H1 (cell line): ENCODE measurements at regions not wholly inside any gene's neighbourhood (a gene's known extent, or its start where the extent isn't known, plus 50 kb on each side); places are given as distances from the start of the nearest gene placed in this dataset.
A peak's percentile ranks its signal among the peaks of the same experiment; 100 is the strongest.

Source experiments
- CTCF ChIA-PET: fragments of 300-600 bp; sonication (Branson Sonifier 250); formaldehyde crosslinking; loops from one replicate; lab custom pipeline; 2021; ENCODE audit not compliant: partially characterized antibody; lab: Charles Lee
- POLR2A ChIA-PET: fragments of 300-600 bp; sonication (Branson Sonifier 250); formaldehyde crosslinking; loops from one replicate; lab custom pipeline; 2021; ENCODE audit warnings: inconsistent platforms; ENCODE audit not compliant: partially characterized antibody; lab: Charles Lee
- DNase-seq, 2 experiments: peaks; one replicate each; pipeline versions ENCODE4 v3.0.0 to v3.0.0-alpha.2; 2010 to 2022; ENCODE audit warnings: low spot score in 2 of 2, low read depth in 1 of 2, mixed read lengths in 1 of 2
- FAIRE-seq: peaks from 2 replicates; lab custom pipeline; 2011; peaks lifted over from hg19 to GRCh38; lab: Jason Lieb, UNC
- H2AFZ ChIP-seq: 2 replicates; pipeline ENCODE4 v1.8.1; 2012; ENCODE audit warnings: low read length, inconsistent platforms
- H2AK5ac ChIP-seq: 2 replicates; pipeline ENCODE4 v1.6.1; 2013; ENCODE audit warnings: low read depth, low read length
- H2BK120ac ChIP-seq: replicated peaks from 2 replicates; pipeline ENCODE3; 2013; ENCODE audit warnings: low read depth, low read length, inconsistent platforms
- H2BK12ac ChIP-seq: 2 replicates; pipeline ENCODE4 v1.6.1; 2013; ENCODE audit warnings: low read depth, low read length
- H2BK15ac ChIP-seq: 2 replicates; pipeline ENCODE4 v1.6.1; 2013; ENCODE audit warnings: low read length
- H2BK20ac ChIP-seq: 2 replicates; pipeline ENCODE4 v1.6.1; 2013; ENCODE audit warnings: low read length
- H2BK5ac ChIP-seq: 2 replicates; pipeline ENCODE4 v1.6.1; 2013; ENCODE audit warnings: low read depth, low read length
- H3K14ac ChIP-seq: 2 replicates; pipeline ENCODE4 v1.6.1; 2013; ENCODE audit warnings: inconsistent platforms; ENCODE audit not compliant: insufficient read length
- H3K18ac ChIP-seq: 2 replicates; pipeline ENCODE4 v1.6.1; 2013; ENCODE audit warnings: low read length; ENCODE audit errors: extremely low read depth
- H3K23ac ChIP-seq: 2 replicates; pipeline ENCODE4 v1.6.1; 2013; ENCODE audit warnings: inconsistent platforms; ENCODE audit not compliant: insufficient read length
- H3K23me2 ChIP-seq: 2 replicates; pipeline ENCODE4 v1.6.1; 2013; ENCODE audit warnings: low read depth, low read length
- H3K27ac ChIP-seq: 2 replicates; pipeline ENCODE4 v1.6.1; 2011; ENCODE audit warnings: low read depth, low read length, inconsistent platforms
- H3K27me3 ChIP-seq, 4 experiments: replicated peaks in 1 of 4; 1 replicate in 1 of 4; 2 replicates in 3 of 4; pipeline versions ENCODE4 v1.6.1 to v1.8.1; 2011 to 2013; ENCODE audit warnings: low read length in 3 of 4, mild to moderate bottlenecking in 3 of 4, inconsistent platforms in 2 of 4, mixed read lengths in 2 of 4, moderate library complexity in 1 of 4; ENCODE audit not compliant: control insufficient read depth in 3 of 4, insufficient read depth in 3 of 4; ENCODE audit errors: extremely low read depth in 1 of 4
- H3K36me3 ChIP-seq, 4 experiments: 2 replicates each; pipeline versions ENCODE4 v1.6.1 to v1.8.1; 2011 to 2013; ENCODE audit warnings: mild to moderate bottlenecking in 4 of 4, low read length in 3 of 4, moderate library complexity in 2 of 4, control low read depth in 1 of 4, inconsistent platforms in 1 of 4; ENCODE audit not compliant: insufficient read depth in 4 of 4, control insufficient read depth in 2 of 4
- H3K4ac ChIP-seq: replicated peaks from 2 replicates; pipeline ENCODE3; 2013; ENCODE audit warnings: low read length, low read depth, mixed read lengths, inconsistent platforms; ENCODE audit not compliant: insufficient read length
- H3K4me1 ChIP-seq, 4 experiments: replicated peaks in 1 of 4; 1 replicate in 1 of 4; 2 replicates in 3 of 4; pipeline versions ENCODE4 v1.6.1 to v1.8.1; 2011 to 2013; ENCODE audit warnings: low read length in 3 of 4, inconsistent platforms in 2 of 4, mixed read lengths in 1 of 4; ENCODE audit not compliant: insufficient read depth in 4 of 4, control insufficient read depth in 3 of 4
- H3K4me2 ChIP-seq, 2 experiments: 2 replicates each; pipeline versions ENCODE4 v1.6.1 to v1.8.1; 2011 to 2013; ENCODE audit warnings: low read depth in 2 of 2, low read length in 2 of 2, control low read depth in 1 of 2, inconsistent platforms in 1 of 2, mild to moderate bottlenecking in 1 of 2; ENCODE audit not compliant: insufficient read depth in 1 of 2
- H3K4me3 ChIP-seq, 4 experiments: fragments of 200-600, 300-600 bp in 1 of 4; sonication (generic), shearing (Covaris generic), sonication (Bioruptor Twin) in 1 of 4; 2 replicates each; pipeline versions ENCODE4 v1.5.1 to v1.8.1; 2011 to 2016; ENCODE audit warnings: low read length in 4 of 4, low read depth in 3 of 4, control low read depth in 2 of 4, inconsistent platforms in 2 of 4, mild to moderate bottlenecking in 2 of 4, mixed read lengths in 1 of 4, moderate library complexity in 1 of 4; ENCODE audit not compliant: insufficient read depth in 2 of 4; ENCODE audit errors: extremely low read depth in 1 of 4
- H3K56ac ChIP-seq: replicated peaks from 2 replicates; pipeline ENCODE3; 2013; ENCODE audit warnings: low read depth, mild to moderate bottlenecking, mixed read lengths, low read length, inconsistent platforms; ENCODE audit not compliant: insufficient read length
- H3K79me1 ChIP-seq: 2 replicates; pipeline ENCODE4 v1.6.1; 2013; ENCODE audit warnings: low read depth, low read length, control low read depth
- H3K79me2 ChIP-seq, 2 experiments: 2 replicates each; pipeline versions ENCODE4 v1.6.1 to v1.8.1; 2012 to 2013; ENCODE audit warnings: low read length in 2 of 2, mild to moderate bottlenecking in 2 of 2, inconsistent platforms in 1 of 2; ENCODE audit not compliant: insufficient read depth in 2 of 2, control insufficient read depth in 1 of 2
- H3K9ac ChIP-seq, 4 experiments: replicated peaks in 1 of 4; 1 replicate in 1 of 4; 2 replicates in 3 of 4; pipeline versions ENCODE4 v1.6.1 to v1.8.1; 2011 to 2013; ENCODE audit warnings: low read depth in 3 of 4, low read length in 3 of 4, control low read depth in 2 of 4, mild to moderate bottlenecking in 2 of 4, moderate library complexity in 2 of 4, inconsistent platforms in 1 of 4; ENCODE audit errors: extremely low read depth in 1 of 4
- H3K9me3 ChIP-seq, 2 experiments: 2 replicates each; pipeline versions ENCODE4 v1.6.1 to v1.8.1; 2012 to 2013; ENCODE audit warnings: mild to moderate bottlenecking in 2 of 2, moderate library complexity in 2 of 2, control low read depth in 1 of 2, inconsistent platforms in 1 of 2, low read depth in 1 of 2, low read length in 1 of 2, mixed read lengths in 1 of 2; ENCODE audit not compliant: insufficient read depth in 2 of 2
- H4K20me1 ChIP-seq, 2 experiments: replicated peaks in 1 of 2; 2 replicates each; pipeline versions ENCODE3 to v1.8.1; 2011 to 2013; ENCODE audit warnings: inconsistent platforms in 2 of 2, low read length in 2 of 2, mild to moderate bottlenecking in 1 of 2; ENCODE audit not compliant: insufficient read depth in 2 of 2, control insufficient read depth in 1 of 2
- H4K5ac ChIP-seq: 2 replicates; pipeline ENCODE4 v1.6.1; 2013; ENCODE audit warnings: low read length, low read depth, mixed read lengths, inconsistent platforms; ENCODE audit not compliant: insufficient read length
- H4K8ac ChIP-seq: 2 replicates; pipeline ENCODE4 v1.8.0; 2013; ENCODE audit warnings: mild to moderate bottlenecking, moderate library complexity, low read length, inconsistent platforms; ENCODE audit not compliant: insufficient read depth; ENCODE audit errors: extremely low read depth
- H4K91ac ChIP-seq: replicated peaks from 2 replicates; pipeline ENCODE3; 2013; ENCODE audit warnings: low read length, mixed read lengths, inconsistent platforms; ENCODE audit not compliant: insufficient read length
- CEBPB ChIP-seq: IDR thresholded peaks from 2 replicates; pipeline ENCODE4 v1.6.1; 2012; ENCODE audit warnings: low read depth, low read length
- KDM4A ChIP-seq: IDR thresholded peaks from one replicate; pipeline ENCODE4 v1.7.1; 2012; ENCODE audit warnings: low read depth, mild to moderate bottlenecking, moderate library complexity, low read length, inconsistent platforms; ENCODE audit not compliant: severe bottlenecking
- RAD21 ChIP-seq, 2 experiments: IDR thresholded peaks in 1 of 2; conservative IDR thresholded peaks in 1 of 2; 2 replicates each; pipeline ENCODE4 v1.6.1; 2011; ENCODE audit warnings: low read depth in 2 of 2, low read length in 2 of 2, improper control_type of control experiment in 1 of 2, inconsistent platforms in 1 of 2, mild to moderate bottlenecking in 1 of 2, moderate library complexity in 1 of 2
- RXRA ChIP-seq: IDR thresholded peaks from 2 replicates; pipeline ENCODE4 v1.6.1; 2011; ENCODE audit warnings: low read depth, mild to moderate bottlenecking, low read length, moderate library complexity; ENCODE audit not compliant: insufficient read depth
- WGBS, 2 experiments: shearing (Covaris generic) in 1 of 2; methylation state at CpG; one replicate each; pipeline versions ENCODE4 v1.1.6 to v1.1.7; 2013 to 2015; ENCODE audit warnings: low lambda C conversion rate in 2 of 2, mixed read lengths in 2 of 2, inconsistent platforms in 1 of 2, low coverage in 1 of 2, missing lambda C conversion rate in 1 of 2; ENCODE audit not compliant: insufficient replicate concordance in 2 of 2, insufficient coverage in 1 of 2, insufficient read length in 1 of 2; ENCODE audit errors: extremely low coverage in 1 of 2, missing lambda C conversion rate in 1 of 2; 5-methylcytosine and 5-hydroxymethylcytosine counted together

- no peaks in the 10 kb centered on the region for H4K20me1 ChIP-seq
- H3K9ac ChIP-seq, result no peak overlapping the region
- H3K36me3 ChIP-seq, result no peaks in the 10 kb centered on the region
- H3K27me3 ChIP-seq, result no peaks in the 10 kb centered on the region
- H3K4me3 ChIP-seq, result no peak overlapping the region
- H2AK5ac ChIP-seq, result no peak overlapping the region
- no peak overlapping the region for H4K5ac ChIP-seq
- 92% methylated on average over 1 of the region's 1 CpG; no CpG with 5 or more reads in 1 of the 2 experiments for WGBS, 2 experiments
- H2BK120ac ChIP-seq, result no peak overlapping the region
- H2BK5ac ChIP-seq, result no peak overlapping the region
- no peak overlapping the region for H2BK12ac ChIP-seq
- H3K4me2 ChIP-seq, result no peak overlapping the region
- H2BK15ac ChIP-seq, result no peak overlapping the region
- no peak overlapping the region for H3K18ac ChIP-seq
- H3K14ac ChIP-seq, result no peak overlapping the region
- no peak overlapping the region for H3K23ac ChIP-seq
- TF ChIP-seq CEBPB (0 out of 2 replicates have a peak, but pooled peaks have one; percentile 44), KDM4A (no peak), RAD21 (IDR thresholded peaks at IDR 0.05 in 1 of 2, conservative IDR thresholded peaks at IDR 0.05 in 1 of 2; ENCODE audit: low read depth in 2 of 2, low read length in 2 of 2) (0 out of 4 replicates have a peak, but pooled peaks of 1 of the 2 experiments have one; percentile 2), RXRA (no peak)
- TF ChIP-seq, all 59 proteins: peak for 2
- Histone ChIP-seq H2AFZ (no peak overlapping the region), H2BK20ac (no peak overlapping the region), H3K79me2 (no peaks in the 10 kb centered on the region), H3K9me3 (no peaks in the 10 kb centered on the region), H3K4me1 (no peaks in the 10 kb centered on the region), H4K91ac (no peak overlapping the region), H3K56ac (no peak overlapping the region), H3K79me1 (no peaks in the 10 kb centered on the region), H4K8ac (no peak overlapping the region), H3K4ac (no peak overlapping the region), H3K23me2 (no peaks in the 10 kb centered on the region), H3K27ac (no peak overlapping the region)
- ChIA-PET POLR2A (no interaction called here), CTCF (interaction anchor here (2.4 kb wide), 1 partner anchor 44 kb away, joined by 7 read pairs; no protein-coding TSS in a partner anchor)
- DNase-seq, result no peak
- no peak for FAIRE-seq
Measured at GRCh38 chr2:225326969-225327368, 72.5 kb upstream of the NYAP2 start.
